Activated naive CD4-positive, alpha-beta T cell treated with anti-CD3 and anti-CD28 coated beads, Interleukin-2, amount 50 U/mL, for 72 hours (primary cell): ENCODE measurements at regions not wholly inside any gene's neighbourhood (a gene's known extent, or its start where the extent isn't known, plus 50 kb on each side); places are given as distances from the start of the nearest gene placed in this dataset.
"Not testable (repeated sequence)": the region's sequence is repeated elsewhere in the genome, so short reads cannot be mapped to it uniquely, and the experiment has no call there.

Experiments used
- ATAC-seq, 2 donors: fragments of 150-1000 bp; cut with Tn5 transposase; 2 replicates each; pipeline ENCODE4 v1.10.0; 2021; ENCODE audit warnings: mild to moderate bottlenecking in 2 of 2, moderate library complexity in 2 of 2
- DNase-seq, 2 donors: peaks; one replicate each; pipeline ENCODE4 v3.0.0; 2021 to 2022; ENCODE audit warnings: low spot score in 2 of 2
- H3K27ac Mint-ChIP-seq, 2 donors: one replicate each; pipeline ENCODE4 v1.8.0; 2022; ENCODE audit warnings: mild to moderate bottlenecking in 2 of 2, mixed read lengths in 2 of 2
- H3K36me3 Mint-ChIP-seq, 2 donors: one replicate each; pipeline ENCODE4 v1.8.0; 2022; ENCODE audit warnings: mixed read lengths in 2 of 2
- H3K9me3 Mint-ChIP-seq, 2 donors: one replicate each; pipeline ENCODE4 v1.8.0; 2022; ENCODE audit warnings: mixed read lengths in 2 of 2

- DNase-seq, ATAC-seq, H3K27ac Mint-ChIP-seq: not testable (repeated sequence)
- peaks cover 11 to 27% of the 10 kb centered on the region in 2 donors for H3K36me3 Mint-ChIP-seq
- peaks cover 12 to 22% of the 10 kb centered on the region in 2 donors for H3K9me3 Mint-ChIP-seq
These were observed 117.5 kb upstream of the BCL6 start for GRCh38 chr3:187862701-187863277.

- peak overlapping the region in 1 of 2 donors; percentile 22 for H3K27ac Mint-ChIP-seq
- no peaks in the 10 kb centered on the region for H3K36me3 Mint-ChIP-seq
- DNase-seq (peak in 1 of 2 donors; percentile 13), ATAC-seq (peak; percentile 66 to 94)
- no peaks in the 10 kb centered on the region for H3K9me3 Mint-ChIP-seq
These were observed 125.3 kb upstream of the BCL6 start for GRCh38 chr3:187870360-187871203.

- no peaks in the 10 kb centered on the region for H3K36me3 Mint-ChIP-seq
- H3K9me3 Mint-ChIP-seq: no peaks in the 10 kb centered on the region
- H3K27ac Mint-ChIP-seq: peak overlapping the region in 1 of 2 donors; percentile 30
- no peak for DNase-seq
- no peak for ATAC-seq
These were observed 125.9 kb upstream of the BCL6 start for GRCh38 chr3:187871204-187871591.

- ATAC-seq: no peak
- no peak overlapping the region for H3K27ac Mint-ChIP-seq
These were observed 126.6 kb upstream of the BCL6 start for GRCh38 chr3:187871848-187872247.

GRCh38 chr3:187873843-187874242, 128.6 kb upstream of the BCL6 start:
- ATAC-seq: no peak
- no peaks in the 10 kb centered on the region for H3K36me3 Mint-ChIP-seq
- H3K9me3 Mint-ChIP-seq: no peaks in the 10 kb centered on the region
- DNase-seq: no peak
- H3K27ac Mint-ChIP-seq: no peak overlapping the region

More at GRCh38 chr3:187871848-187872247, 126.6 kb upstream of the BCL6 start:
- no peak for DNase-seq
- Mint-ChIP-seq H3K9me3 (no peaks in the 10 kb centered on the region), H3K36me3 (no peaks in the 10 kb centered on the region)

GRCh38 chr3:187875863-187876262, 130.6 kb upstream of the BCL6 start:
- DNase-seq (no peak), ATAC-seq (no peak)
- H3K9me3 Mint-ChIP-seq: peaks cover 0 to 1% of the 10 kb centered on the region in 2 donors
- H3K36me3 Mint-ChIP-seq: no peaks in the 10 kb centered on the region
- H3K27ac Mint-ChIP-seq: no peak overlapping the region

- DNase-seq (no peak), ATAC-seq (no peak)
- Mint-ChIP-seq H3K9me3 (peaks cover 3 to 18% of the 10 kb centered on the region in 2 donors), H3K36me3 (no peaks in the 10 kb centered on the region), H3K27ac (no peak overlapping the region)
These were observed 133.7 kb upstream of the BCL6 start for GRCh38 chr3:187878772-187879518.

- Mint-ChIP-seq H3K9me3 (peaks cover 3 to 19% of the 10 kb centered on the region in 2 donors), H3K36me3 (no peaks in the 10 kb centered on the region), H3K27ac (no peak overlapping the region)
- no peak for DNase-seq
- ATAC-seq: no peak
These were observed 135.2 kb upstream of the BCL6 start for GRCh38 chr3:187880441-187880840.

- Mint-ChIP-seq H3K27ac (no peak overlapping the region), H3K9me3 (peaks cover 3 to 19% of the 10 kb centered on the region in 2 donors), H3K36me3 (no peaks in the 10 kb centered on the region)
- DNase-seq (no peak), ATAC-seq (no peak)
These were observed 135.6 kb upstream of the BCL6 start for GRCh38 chr3:187880851-187881250.

GRCh38 chr3:187888701-187889100, 143.4 kb upstream of the BCL6 start:
- H3K36me3 Mint-ChIP-seq: peaks cover 0 to 6% of the 10 kb centered on the region in 2 donors
- ATAC-seq (no peak), DNase-seq (no peak)
- H3K27ac Mint-ChIP-seq: no peak overlapping the region
- H3K9me3 Mint-ChIP-seq: peaks cover 0 to 10% of the 10 kb centered on the region in 2 donors

GRCh38 chr3:187889106-187889505, 143.8 kb upstream of the BCL6 start:
- ATAC-seq (no peak), DNase-seq (no peak)
- Mint-ChIP-seq H3K36me3 (peaks cover 0 to 6% of the 10 kb centered on the region in 2 donors), H3K27ac (no peak overlapping the region), H3K9me3 (peaks cover 0 to 6% of the 10 kb centered on the region in 2 donors)

- Mint-ChIP-seq H3K9me3 (peaks cover 0 to 6% of the 10 kb centered on the region in 2 donors), H3K27ac (peak overlapping the region in 1 of 2 donors; percentile 13), H3K36me3 (peaks cover 0 to 6% of the 10 kb centered on the region in 2 donors)
- ATAC-seq: no peak
- DNase-seq: no peak
These were observed 144.5 kb upstream of the BCL6 start for GRCh38 chr3:187889601-187890404.

- H3K27ac Mint-ChIP-seq, H3K36me3 Mint-ChIP-seq, DNase-seq, H3K9me3 Mint-ChIP-seq, ATAC-seq: not testable (repeated sequence)
These were observed 145.1 kb upstream of the BCL6 start for GRCh38 chr3:187890405-187890752.

GRCh38 chr3:187896646-187897045, 151.4 kb upstream of the BCL6 start:
- Mint-ChIP-seq H3K9me3 (peaks cover 0 to 5% of the 10 kb centered on the region in 2 donors), H3K36me3 (no peaks in the 10 kb centered on the region), H3K27ac (no peak overlapping the region)
- DNase-seq (no peak), ATAC-seq (no peak)

GRCh38 chr3:187899246-187899645, 154.0 kb upstream of the BCL6 start:
- Mint-ChIP-seq H3K27ac (no peak overlapping the region), H3K36me3 (no peaks in the 10 kb centered on the region), H3K9me3 (peaks cover 0 to 5% of the 10 kb centered on the region in 2 donors)
- ATAC-seq: no peak
- no peak for DNase-seq

GRCh38 chr3:187900993-187901755, 155.9 kb upstream of the BCL6 start:
- ATAC-seq (peak; percentile 54 to 66), DNase-seq (no peak)
- Mint-ChIP-seq H3K36me3 (no peaks in the 10 kb centered on the region), H3K27ac (no peak overlapping the region), H3K9me3 (peaks cover 0 to 5% of the 10 kb centered on the region in 2 donors)
